GM12874 (cell line): ENCODE measurements at regions not wholly inside any gene's neighbourhood (a gene's known extent, or its start where the extent isn't known, plus 50 kb on each side); places are given as distances from the start of the nearest gene placed in this dataset.

Experiments used
- CTCF ChIP-seq: IDR thresholded peaks from 2 replicates; pipeline ENCODE4 v1.5.1; 2011; ENCODE audit warnings: low read depth, mild to moderate bottlenecking, control low read depth, low read length, moderate library complexity; ENCODE audit not compliant: insufficient read depth

GRCh38 chr11:79950172-79950571 lies 509.3 kb upstream of the TENM4 start:
- TF ChIP-seq CTCF: no peak

GRCh38 chr11:79949574-79949973 lies 508.7 kb upstream of the TENM4 start:
- no peak for TF ChIP-seq CTCF

- no peak for TF ChIP-seq CTCF
These were observed 501.8 kb upstream of the TENM4 start for GRCh38 chr11:79942646-79943045.

GRCh38 chr11:79942090-79942489 lies 501.3 kb upstream of the TENM4 start:
- TF ChIP-seq CTCF: no peak

GRCh38 chr11:79940974-79941735 lies 500.3 kb upstream of the TENM4 start:
- no peak for TF ChIP-seq CTCF

- TF ChIP-seq CTCF: no peak
These were observed 499.3 kb upstream of the TENM4 start for GRCh38 chr11:79940165-79940564.

- no peak for TF ChIP-seq CTCF
These were observed 498.3 kb upstream of the TENM4 start for GRCh38 chr11:79939111-79939510.
